Endothelial cell of umbilical vein (primary cell): ENCODE measurements at regions not wholly inside any gene's neighbourhood (a gene's known extent, or its start where the extent isn't known, plus 50 kb on each side); places are given as distances from the start of the nearest gene placed in this dataset.

Experiments
- BruUV-seq: library from RNA; stranded (reverse); fragments of 400-500 nt; replicated peaks from 2 replicates; lab custom pipeline; 2021; lab: Mats Ljungman, UMichigan
- CTCF ChIA-PET: fragments of 300-600, 350-600 bp; sonication (Branson Sonifier 250); formaldehyde crosslinking; loops from one replicate; lab custom pipeline; 2021; ENCODE audit warnings: antibody characterized with exemption, inconsistent platforms; lab: Charles Lee
- POLR2A ChIA-PET: fragments of 300-600, 350-600 bp; sonication (Branson Sonifier 250); formaldehyde crosslinking; loops from one replicate; lab custom pipeline; 2021; ENCODE audit warnings: antibody characterized with exemption, inconsistent platforms; lab: Charles Lee
- DNase-seq: peaks from one replicate; pipeline ENCODE4 v3.0.0-alpha.2; 2011; ENCODE audit warnings: low read depth, low spot score
- FAIRE-seq: peaks from 2 replicates; lab custom pipeline; 2011; peaks lifted over from hg19 to GRCh38; lab: Jason Lieb, UNC
- H2AFZ ChIP-seq: 2 replicates; pipeline ENCODE4 v1.6.0; 2012; ENCODE audit warnings: low read depth, low read length, control low read depth, inconsistent platforms
- H3K27ac ChIP-seq: 2 replicates; pipeline ENCODE4 v1.5.1; 2011; ENCODE audit warnings: low read depth, mild to moderate bottlenecking, control low read depth, low read length, moderate library complexity; ENCODE audit not compliant: insufficient read depth
- H3K27me3 ChIP-seq, 2 experiments: 2 replicates each; pipeline versions ENCODE4 v1.6.0 to v1.6.1; 2011; ENCODE audit warnings: low read length in 2 of 2, mixed read lengths in 1 of 2; ENCODE audit not compliant: control insufficient read depth in 2 of 2, insufficient read depth in 2 of 2
- H3K36me3 ChIP-seq, 2 experiments: 2 replicates in 1 of 2; 3 replicates in 1 of 2; pipeline ENCODE4 v1.5.1; 2011; ENCODE audit warnings: low read length in 2 of 2, mild to moderate bottlenecking in 1 of 2, moderate library complexity in 1 of 2; ENCODE audit not compliant: control insufficient read depth in 2 of 2, insufficient read depth in 2 of 2; ENCODE audit errors: extremely low read depth in 1 of 2
- H3K4me1 ChIP-seq: 3 replicates; pipeline ENCODE4 v1.5.1; 2011; ENCODE audit warnings: mild to moderate bottlenecking, low read length; ENCODE audit not compliant: control insufficient read depth, insufficient read depth; ENCODE audit errors: extremely low read depth
- H3K4me2 ChIP-seq: 2 replicates; pipeline ENCODE4 v1.6.1; 2011; ENCODE audit warnings: low read length, control low read depth, mixed read lengths; ENCODE audit not compliant: insufficient read depth
- H3K4me3 ChIP-seq, 3 experiments: fragments of 200-600 bp in 1 of 3; sonication (generic), shearing (Covaris generic) in 1 of 3; replicated peaks in 1 of 3; 2 replicates each; pipeline ENCODE4 v1.5.1; 2011 to 2016; ENCODE audit warnings: control low read depth in 3 of 3, low read length in 3 of 3, mild to moderate bottlenecking in 2 of 3, inconsistent platforms in 1 of 3, low read depth in 1 of 3, moderate library complexity in 1 of 3; ENCODE audit not compliant: insufficient read depth in 1 of 3
- H3K79me2 ChIP-seq: 2 replicates; pipeline ENCODE4 v1.6.0; 2012; ENCODE audit warnings: low read length, inconsistent platforms; ENCODE audit not compliant: control insufficient read depth, insufficient read depth
- H3K9ac ChIP-seq: replicated peaks from 2 replicates; pipeline ENCODE3; 2011; ENCODE audit warnings: low read length, control low read depth; ENCODE audit not compliant: insufficient read depth; ENCODE audit errors: extremely low read depth
- H3K9me1 ChIP-seq: replicated peaks from 3 replicates; pipeline ENCODE4 v1.6.0; 2011; ENCODE audit warnings: mild to moderate bottlenecking, low read length; ENCODE audit not compliant: control insufficient read depth, insufficient read depth; ENCODE audit errors: extremely low read depth
- H3K9me3 ChIP-seq: replicated peaks from 2 replicates; pipeline ENCODE4 v1.5.1; 2012; ENCODE audit warnings: low read length, inconsistent platforms; ENCODE audit not compliant: control insufficient read depth, insufficient read depth
- H4K20me1 ChIP-seq: replicated peaks from 2 replicates; pipeline ENCODE3; 2011; ENCODE audit warnings: mild to moderate bottlenecking, low read length; ENCODE audit not compliant: control insufficient read depth, insufficient read depth; ENCODE audit errors: extremely low read depth
- EZH2 ChIP-seq: IDR thresholded peaks from 2 replicates; pipeline ENCODE4 v1.6.1; 2012; ENCODE audit warnings: borderline replicate concordance, low read depth, mild to moderate bottlenecking, moderate library complexity, low read length, inconsistent platforms; ENCODE audit not compliant: severe bottlenecking
- FOS ChIP-seq: IDR thresholded peaks from 2 replicates; pipeline ENCODE4 v1.6.1; 2011; ENCODE audit warnings: mild to moderate bottlenecking, low read length, moderate library complexity, borderline replicate concordance; ENCODE audit not compliant: insufficient read depth
- GATA2 ChIP-seq: IDR thresholded peaks from 2 replicates; pipeline ENCODE4 v1.7.0; 2011; ENCODE audit warnings: low read depth, mild to moderate bottlenecking, moderate library complexity, mixed read lengths, low read length; ENCODE audit not compliant: insufficient read length, insufficient read depth
- JUN ChIP-seq: IDR thresholded peaks from 2 replicates; pipeline ENCODE4 v1.6.1; 2011; ENCODE audit warnings: borderline replicate concordance, low read depth; ENCODE audit not compliant: insufficient read length, insufficient read depth
- MYC ChIP-seq: IDR thresholded peaks from one replicate; pipeline ENCODE4 v1.6.1; 2011; ENCODE audit warnings: mild to moderate bottlenecking, low read depth, low read length
- POLR2A ChIP-seq: IDR thresholded peaks from 2 replicates; pipeline ENCODE4 v1.6.1; 2012; ENCODE audit warnings: low read depth, mild to moderate bottlenecking, control low read depth, low read length
- POLR2AphosphoS5 ChIP-seq: IDR thresholded peaks from 2 replicates; pipeline ENCODE4 v1.6.1; 2012; ENCODE audit warnings: low read depth, mild to moderate bottlenecking, control low read depth, low read length, moderate library complexity; ENCODE audit not compliant: insufficient read depth
- dilution Hi-C: fragments of 300-500 bp; cut with MboI; formaldehyde crosslinking; loops from one replicate; pipeline ENCODE4 v1.15.0; 2019; ENCODE audit warnings: low sequenced_read_pairs; ENCODE audit not compliant: extremely low pct_ligation_motif_present
- intact Hi-C: fragments of 100-400 bp; cut with micrococcal nuclease; formaldehyde crosslinking; loops from one replicate; pipeline ENCODE4 v1.10.0; 2022
- TF ChIP-seq, protein P1 (sequence below): IDR thresholded peaks from 2 replicates; pipeline ENCODE4 v1.6.1; 2011; ENCODE audit not compliant: insufficient read depth, insufficient read length
- TF ChIP-seq, protein P2 (sequence below), 2 donors: IDR thresholded peaks; 1 replicate in 1 of 2; 2 replicates in 1 of 2; pipeline ENCODE4 v1.5.1; 2011; ENCODE audit warnings: low read length in 2 of 2, mild to moderate bottlenecking in 2 of 2, moderate library complexity in 2 of 2, control low read depth in 1 of 2, inconsistent platforms in 1 of 2, low read depth in 1 of 2; ENCODE audit not compliant: insufficient read depth in 1 of 2; ENCODE audit errors: extremely low read depth in 1 of 2

DNA sequence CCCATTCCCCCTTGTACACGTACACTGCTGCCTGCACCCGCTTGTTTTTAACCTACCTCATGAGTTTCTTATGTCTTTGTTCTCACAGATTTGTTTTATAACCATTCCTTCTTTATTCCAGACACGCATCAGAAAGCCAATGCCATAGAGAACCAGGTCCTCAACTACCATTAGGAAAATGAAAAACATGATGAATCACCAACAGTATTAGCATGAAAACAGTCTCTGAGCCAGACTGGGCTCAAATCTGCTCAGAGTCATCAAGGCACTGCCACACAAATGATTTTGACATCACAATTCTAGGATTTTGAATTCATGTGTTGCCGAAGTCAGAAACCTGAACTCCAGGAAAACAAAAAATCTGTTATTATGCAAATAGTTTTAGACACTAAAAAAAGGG, 394.1 kb upstream of the GRIA1 start:
- no peaks in the 10 kb centered on the region for H3K27me3 ChIP-seq
- dilution Hi-C loops (no loop called here), intact Hi-C loops (no loop called here)
- no peaks in the 10 kb centered on the region for H3K36me3 ChIP-seq
- POLR2A ChIA-PET = no interaction called here
- no peaks in the 10 kb centered on the region for H3K4me1 ChIP-seq
- no peak for TF ChIP-seq POLR2AphosphoS5
- TF ChIP-seq JUN = no peak
- no peak overlapping the region for H2AFZ ChIP-seq
- no peaks in the 10 kb centered on the region for H3K9me1 ChIP-seq
- H3K79me2 ChIP-seq = no peaks in the 10 kb centered on the region
- H3K9ac ChIP-seq = no peak overlapping the region
- no peak overlapping the region for H3K4me2 ChIP-seq
- CTCF ChIA-PET = no interaction called here
- H4K20me1 ChIP-seq = no peaks in the 10 kb centered on the region
- H3K4me3 ChIP-seq = no peak overlapping the region
- BruUV-seq = no TSS peak
- no peak overlapping the region for H3K27ac ChIP-seq
- FAIRE-seq = no peak
- peaks cover 2% of the 10 kb centered on the region for H3K9me3 ChIP-seq
- DNase-seq = no peak

DNA sequence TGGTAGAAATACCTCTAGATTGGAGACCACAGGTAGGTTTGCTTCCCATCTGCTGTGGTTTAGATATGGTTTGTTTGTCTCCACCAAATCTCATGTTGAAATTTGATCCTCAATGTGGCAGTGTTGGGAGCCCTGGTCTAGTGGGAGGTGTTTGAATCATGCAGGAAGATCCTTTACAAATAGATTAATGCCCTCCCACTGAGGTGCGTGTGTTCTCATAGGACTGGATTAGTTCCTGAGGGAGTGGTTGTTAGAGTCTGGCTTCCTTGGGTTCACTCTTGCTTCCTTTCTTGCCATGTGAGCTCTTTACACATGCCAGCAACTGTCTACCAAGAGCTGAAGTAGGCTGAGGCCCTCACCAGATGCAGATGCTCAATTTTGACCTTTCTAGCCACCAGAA, 391.1 kb upstream of the GRIA1 start:
- dilution Hi-C loops = no loop called here
- Histone ChIP-seq H4K20me1 (no peaks in the 10 kb centered on the region), H3K36me3 (no peaks in the 10 kb centered on the region), H2AFZ (no peak overlapping the region), H3K4me2 (no peak overlapping the region), H3K79me2 (no peaks in the 10 kb centered on the region), H3K27me3 (no peaks in the 10 kb centered on the region), H3K4me1 (no peaks in the 10 kb centered on the region), H3K9me1 (no peaks in the 10 kb centered on the region), H3K27ac (no peak overlapping the region), H3K4me3 (no peak overlapping the region), H3K9me3 (peaks cover 5% of the 10 kb centered on the region), H3K9ac (no peak overlapping the region)
- FAIRE-seq = no peak
- ChIA-PET POLR2A (no interaction called here), CTCF (no interaction called here)
- intact Hi-C loops = no loop called here
- no peak for TF ChIP-seq POLR2AphosphoS5
- TF ChIP-seq, protein P1, sequence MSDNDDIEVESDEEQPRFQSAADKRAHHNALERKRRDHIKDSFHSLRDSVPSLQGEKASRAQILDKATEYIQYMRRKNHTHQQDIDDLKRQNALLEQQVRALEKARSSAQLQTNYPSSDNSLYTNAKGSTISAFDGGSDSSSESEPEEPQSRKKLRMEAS = no peak
- no peak for TF ChIP-seq JUN
- TF ChIP-seq POLR2A = no peak
- TF ChIP-seq FOS = no peak
- TF ChIP-seq, protein P2, sequence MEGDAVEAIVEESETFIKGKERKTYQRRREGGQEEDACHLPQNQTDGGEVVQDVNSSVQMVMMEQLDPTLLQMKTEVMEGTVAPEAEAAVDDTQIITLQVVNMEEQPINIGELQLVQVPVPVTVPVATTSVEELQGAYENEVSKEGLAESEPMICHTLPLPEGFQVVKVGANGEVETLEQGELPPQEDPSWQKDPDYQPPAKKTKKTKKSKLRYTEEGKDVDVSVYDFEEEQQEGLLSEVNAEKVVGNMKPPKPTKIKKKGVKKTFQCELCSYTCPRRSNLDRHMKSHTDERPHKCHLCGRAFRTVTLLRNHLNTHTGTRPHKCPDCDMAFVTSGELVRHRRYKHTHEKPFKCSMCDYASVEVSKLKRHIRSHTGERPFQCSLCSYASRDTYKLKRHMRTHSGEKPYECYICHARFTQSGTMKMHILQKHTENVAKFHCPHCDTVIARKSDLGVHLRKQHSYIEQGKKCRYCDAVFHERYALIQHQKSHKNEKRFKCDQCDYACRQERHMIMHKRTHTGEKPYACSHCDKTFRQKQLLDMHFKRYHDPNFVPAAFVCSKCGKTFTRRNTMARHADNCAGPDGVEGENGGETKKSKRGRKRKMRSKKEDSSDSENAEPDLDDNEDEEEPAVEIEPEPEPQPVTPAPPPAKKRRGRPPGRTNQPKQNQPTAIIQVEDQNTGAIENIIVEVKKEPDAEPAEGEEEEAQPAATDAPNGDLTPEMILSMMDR (IDR thresholded peaks at IDR 0.05; ENCODE audit: extremely low read depth in 1 of 2, insufficient read depth in 1 of 2, low read depth in 1 of 2, low read length in 2 of 2) = no peak
- no peak for TF ChIP-seq EZH2
- TF ChIP-seq GATA2 = no peak
- TF ChIP-seq MYC = no peak
- no peak for DNase-seq
- BruUV-seq = no TSS peak
